ENCODE measurements at regions not wholly inside any gene's neighbourhood (a gene's known extent, or its start where the extent isn't known, plus 50 kb on each side); places are given as distances from the start of the nearest gene placed in this dataset.

DNA sequence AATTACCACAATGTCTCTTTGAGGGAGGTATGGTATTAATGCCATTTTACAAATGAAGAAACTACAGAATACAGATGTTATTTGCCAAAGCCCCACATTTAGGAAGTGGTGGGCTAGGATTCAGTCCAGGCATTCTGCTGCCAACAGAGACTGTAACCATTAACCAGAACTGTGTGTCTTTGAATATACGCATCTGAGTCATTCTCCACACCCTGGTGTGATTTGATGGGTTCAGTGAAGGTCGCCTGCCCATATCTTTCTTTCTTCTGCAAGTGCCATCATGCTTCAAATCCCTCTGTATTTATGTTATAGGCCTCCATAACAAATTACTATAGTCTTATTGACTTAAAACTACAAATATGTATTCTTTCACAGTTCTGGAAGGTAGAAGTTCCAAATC is 479.0 kb upstream of the DCC start (continued):
- TF ChIP-seq, protein P1, sequence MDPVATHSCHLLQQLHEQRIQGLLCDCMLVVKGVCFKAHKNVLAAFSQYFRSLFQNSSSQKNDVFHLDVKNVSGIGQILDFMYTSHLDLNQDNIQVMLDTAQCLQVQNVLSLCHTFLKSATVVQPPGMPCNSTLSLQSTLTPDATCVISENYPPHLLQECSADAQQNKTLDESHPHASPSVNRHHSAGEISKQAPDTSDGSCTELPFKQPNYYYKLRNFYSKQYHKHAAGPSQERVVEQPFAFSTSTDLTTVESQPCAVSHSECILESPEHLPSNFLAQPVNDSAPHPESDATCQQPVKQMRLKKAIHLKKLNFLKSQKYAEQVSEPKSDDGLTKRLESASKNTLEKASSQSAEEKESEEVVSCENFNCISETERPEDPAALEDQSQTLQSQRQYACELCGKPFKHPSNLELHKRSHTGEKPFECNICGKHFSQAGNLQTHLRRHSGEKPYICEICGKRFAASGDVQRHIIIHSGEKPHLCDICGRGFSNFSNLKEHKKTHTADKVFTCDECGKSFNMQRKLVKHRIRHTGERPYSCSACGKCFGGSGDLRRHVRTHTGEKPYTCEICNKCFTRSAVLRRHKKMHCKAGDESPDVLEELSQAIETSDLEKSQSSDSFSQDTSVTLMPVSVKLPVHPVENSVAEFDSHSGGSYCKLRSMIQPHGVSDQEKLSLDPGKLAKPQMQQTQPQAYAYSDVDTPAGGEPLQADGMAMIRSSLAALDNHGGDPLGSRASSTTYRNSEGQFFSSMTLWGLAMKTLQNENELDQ (CRISPR knock-in tag; IDR thresholded peaks at IDR 0.05; ENCODE audit: borderline replicate concordance), result no peak
- TF ChIP-seq, protein P2, sequence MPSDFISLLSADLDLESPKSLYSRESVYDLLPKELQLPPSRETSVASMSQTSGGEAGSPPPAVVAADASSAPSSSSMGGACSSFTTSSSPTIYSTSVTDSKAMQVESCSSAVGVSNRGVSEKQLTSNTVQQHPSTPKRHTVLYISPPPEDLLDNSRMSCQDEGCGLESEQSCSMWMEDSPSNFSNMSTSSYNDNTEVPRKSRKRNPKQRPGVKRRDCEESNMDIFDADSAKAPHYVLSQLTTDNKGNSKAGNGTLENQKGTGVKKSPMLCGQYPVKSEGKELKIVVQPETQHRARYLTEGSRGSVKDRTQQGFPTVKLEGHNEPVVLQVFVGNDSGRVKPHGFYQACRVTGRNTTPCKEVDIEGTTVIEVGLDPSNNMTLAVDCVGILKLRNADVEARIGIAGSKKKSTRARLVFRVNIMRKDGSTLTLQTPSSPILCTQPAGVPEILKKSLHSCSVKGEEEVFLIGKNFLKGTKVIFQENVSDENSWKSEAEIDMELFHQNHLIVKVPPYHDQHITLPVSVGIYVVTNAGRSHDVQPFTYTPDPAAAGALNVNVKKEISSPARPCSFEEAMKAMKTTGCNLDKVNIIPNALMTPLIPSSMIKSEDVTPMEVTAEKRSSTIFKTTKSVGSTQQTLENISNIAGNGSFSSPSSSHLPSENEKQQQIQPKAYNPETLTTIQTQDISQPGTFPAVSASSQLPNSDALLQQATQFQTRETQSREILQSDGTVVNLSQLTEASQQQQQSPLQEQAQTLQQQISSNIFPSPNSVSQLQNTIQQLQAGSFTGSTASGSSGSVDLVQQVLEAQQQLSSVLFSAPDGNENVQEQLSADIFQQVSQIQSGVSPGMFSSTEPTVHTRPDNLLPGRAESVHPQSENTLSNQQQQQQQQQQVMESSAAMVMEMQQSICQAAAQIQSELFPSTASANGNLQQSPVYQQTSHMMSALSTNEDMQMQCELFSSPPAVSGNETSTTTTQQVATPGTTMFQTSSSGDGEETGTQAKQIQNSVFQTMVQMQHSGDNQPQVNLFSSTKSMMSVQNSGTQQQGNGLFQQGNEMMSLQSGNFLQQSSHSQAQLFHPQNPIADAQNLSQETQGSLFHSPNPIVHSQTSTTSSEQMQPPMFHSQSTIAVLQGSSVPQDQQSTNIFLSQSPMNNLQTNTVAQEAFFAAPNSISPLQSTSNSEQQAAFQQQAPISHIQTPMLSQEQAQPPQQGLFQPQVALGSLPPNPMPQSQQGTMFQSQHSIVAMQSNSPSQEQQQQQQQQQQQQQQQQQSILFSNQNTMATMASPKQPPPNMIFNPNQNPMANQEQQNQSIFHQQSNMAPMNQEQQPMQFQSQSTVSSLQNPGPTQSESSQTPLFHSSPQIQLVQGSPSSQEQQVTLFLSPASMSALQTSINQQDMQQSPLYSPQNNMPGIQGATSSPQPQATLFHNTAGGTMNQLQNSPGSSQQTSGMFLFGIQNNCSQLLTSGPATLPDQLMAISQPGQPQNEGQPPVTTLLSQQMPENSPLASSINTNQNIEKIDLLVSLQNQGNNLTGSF (CRISPR knock-in tag; IDR thresholded peaks at IDR 0.05), result no peak

DNA sequence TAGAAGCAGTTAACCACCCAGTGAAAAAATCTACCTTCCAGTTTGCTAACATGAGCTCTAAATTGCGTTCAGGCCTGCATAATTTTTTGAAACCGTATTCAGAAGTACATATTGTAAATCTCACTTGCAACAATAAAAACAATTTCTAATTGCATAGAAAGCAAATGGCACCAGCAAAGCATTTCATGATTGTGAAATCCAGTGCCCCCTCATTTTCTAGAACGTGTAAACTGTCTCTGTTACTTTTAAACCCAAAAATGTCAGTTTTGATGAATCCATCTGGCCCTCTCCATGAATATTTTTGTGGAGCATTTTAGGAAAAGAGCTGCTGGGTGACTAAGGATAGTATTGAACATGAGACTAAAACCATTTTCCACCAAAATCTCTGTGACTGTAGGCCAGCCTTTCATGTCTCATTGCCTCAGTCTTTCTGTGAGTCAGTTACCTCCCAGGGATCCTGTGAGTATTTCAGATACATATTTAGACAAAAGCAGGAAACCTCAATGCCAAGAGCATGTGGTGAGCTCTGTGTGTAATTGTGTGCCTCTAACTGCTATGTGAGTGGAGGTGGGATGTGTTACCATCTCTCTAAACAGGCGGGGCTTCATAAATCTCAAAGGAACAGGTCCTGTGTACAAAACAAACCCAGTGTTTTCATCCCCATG is 477.8 kb upstream of the DCC start:
- no peaks in the 10 kb centered on the region for H3K27me3 ChIP-seq (ENCODE audit: control insufficient read depth in 1 of 2, insufficient read depth in 2 of 2, low read length in 2 of 2)
- no peaks in the 10 kb centered on the region for H4K20me1 ChIP-seq (ENCODE audit: insufficient read depth, low read length)
- H3K4me1 ChIP-seq (ENCODE audit: insufficient read depth, low read length), result no peaks in the 10 kb centered on the region
- H3K4me3 ChIP-seq (replicated peaks in 1 of 3; ENCODE audit: insufficient read depth in 1 of 3, low read depth in 2 of 3, low read length in 3 of 3), result no peak overlapping the region
- 4% methylated on average over 4 of the region's 4 CpGs for WGBS (ENCODE audit: low lambda C conversion rate)
- FAIRE-seq (no peak), ATAC-seq (no peak), DNase-seq (ENCODE audit: low spot score) (no peak)
- H2AFZ ChIP-seq (ENCODE audit: low read length), result no peak overlapping the region
- no peaks in the 10 kb centered on the region for H3K36me3 ChIP-seq (replicated peaks in 1 of 2; ENCODE audit: control insufficient read depth in 1 of 2, insufficient read depth in 2 of 2, low read length in 2 of 2)
- H3K9me3 ChIP-seq (ENCODE audit: low read length), result peaks cover 69% of the 10 kb centered on the region
- no TSS peak for BruUV-seq (replicated peaks)
- intact Hi-C loops (cut with micrococcal nuclease; ENCODE audit: unreplicated experiment), result no loop called here
- ChIA-PET POLR2A (no interaction called here), CTCF (ENCODE audit: low intra/inter-chr PET ratio, low total read pairs) (no interaction called here)
- H3K9ac ChIP-seq (ENCODE audit: insufficient read depth, low read depth, low read length), result no peak overlapping the region
- H3K27ac ChIP-seq (ENCODE audit: extremely low read length, insufficient read depth, low read length), result no peak overlapping the region
- in situ Hi-C loops (cut with HindIII; ENCODE audit: extremely low pct_ligation_motif_present, low pct_unique_long_range_greater_than_20kb), result no loop called here
- no peak overlapping the region for H3K4me2 ChIP-seq (ENCODE audit: low read depth, low read length)
- no peaks in the 10 kb centered on the region for H3K79me2 ChIP-seq (ENCODE audit: insufficient read depth, low read length)
- TF ChIP-seq CBX2 (IDR thresholded peaks at IDR 0.05; ENCODE audit: low read depth, low read length) (no peak), CBX2 (CRISPR knock-in tag; IDR thresholded peaks at IDR 0.05; ENCODE audit: low read depth) (no peak), ZNF367 (CRISPR knock-in tag; IDR thresholded peaks at IDR 0.05; ENCODE audit: borderline replicate concordance) (no peak), RAD21 (CRISPR knock-in tag; IDR thresholded peaks at IDR 0.05) (no peak), NCOA2 (CRISPR knock-in tag; IDR thresholded peaks at IDR 0.05) (no peak), ZNF768 (CRISPR knock-in tag; IDR thresholded peaks at IDR 0.05) (no peak)
- TF ChIP-seq, protein P3, sequence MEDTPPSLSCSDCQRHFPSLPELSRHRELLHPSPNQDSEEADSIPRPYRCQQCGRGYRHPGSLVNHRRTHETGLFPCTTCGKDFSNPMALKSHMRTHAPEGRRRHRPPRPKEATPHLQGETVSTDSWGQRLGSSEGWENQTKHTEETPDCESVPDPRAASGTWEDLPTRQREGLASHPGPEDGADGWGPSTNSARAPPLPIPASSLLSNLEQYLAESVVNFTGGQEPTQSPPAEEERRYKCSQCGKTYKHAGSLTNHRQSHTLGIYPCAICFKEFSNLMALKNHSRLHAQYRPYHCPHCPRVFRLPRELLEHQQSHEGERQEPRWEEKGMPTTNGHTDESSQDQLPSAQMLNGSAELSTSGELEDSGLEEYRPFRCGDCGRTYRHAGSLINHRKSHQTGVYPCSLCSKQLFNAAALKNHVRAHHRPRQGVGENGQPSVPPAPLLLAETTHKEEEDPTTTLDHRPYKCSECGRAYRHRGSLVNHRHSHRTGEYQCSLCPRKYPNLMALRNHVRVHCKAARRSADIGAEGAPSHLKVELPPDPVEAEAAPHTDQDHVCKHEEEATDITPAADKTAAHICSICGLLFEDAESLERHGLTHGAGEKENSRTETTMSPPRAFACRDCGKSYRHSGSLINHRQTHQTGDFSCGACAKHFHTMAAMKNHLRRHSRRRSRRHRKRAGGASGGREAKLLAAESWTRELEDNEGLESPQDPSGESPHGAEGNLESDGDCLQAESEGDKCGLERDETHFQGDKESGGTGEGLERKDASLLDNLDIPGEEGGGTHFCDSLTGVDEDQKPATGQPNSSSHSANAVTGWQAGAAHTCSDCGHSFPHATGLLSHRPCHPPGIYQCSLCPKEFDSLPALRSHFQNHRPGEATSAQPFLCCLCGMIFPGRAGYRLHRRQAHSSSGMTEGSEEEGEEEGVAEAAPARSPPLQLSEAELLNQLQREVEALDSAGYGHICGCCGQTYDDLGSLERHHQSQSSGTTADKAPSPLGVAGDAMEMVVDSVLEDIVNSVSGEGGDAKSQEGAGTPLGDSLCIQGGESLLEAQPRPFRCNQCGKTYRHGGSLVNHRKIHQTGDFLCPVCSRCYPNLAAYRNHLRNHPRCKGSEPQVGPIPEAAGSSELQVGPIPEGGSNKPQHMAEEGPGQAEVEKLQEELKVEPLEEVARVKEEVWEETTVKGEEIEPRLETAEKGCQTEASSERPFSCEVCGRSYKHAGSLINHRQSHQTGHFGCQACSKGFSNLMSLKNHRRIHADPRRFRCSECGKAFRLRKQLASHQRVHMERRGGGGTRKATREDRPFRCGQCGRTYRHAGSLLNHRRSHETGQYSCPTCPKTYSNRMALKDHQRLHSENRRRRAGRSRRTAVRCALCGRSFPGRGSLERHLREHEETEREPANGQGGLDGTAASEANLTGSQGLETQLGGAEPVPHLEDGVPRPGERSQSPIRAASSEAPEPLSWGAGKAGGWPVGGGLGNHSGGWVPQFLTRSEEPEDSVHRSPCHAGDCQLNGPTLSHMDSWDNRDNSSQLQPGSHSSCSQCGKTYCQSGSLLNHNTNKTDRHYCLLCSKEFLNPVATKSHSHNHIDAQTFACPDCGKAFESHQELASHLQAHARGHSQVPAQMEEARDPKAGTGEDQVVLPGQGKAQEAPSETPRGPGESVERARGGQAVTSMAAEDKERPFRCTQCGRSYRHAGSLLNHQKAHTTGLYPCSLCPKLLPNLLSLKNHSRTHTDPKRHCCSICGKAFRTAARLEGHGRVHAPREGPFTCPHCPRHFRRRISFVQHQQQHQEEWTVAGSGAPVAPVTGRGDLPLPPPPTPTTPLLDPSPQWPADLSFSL (CRISPR knock-in tag; IDR thresholded peaks at IDR 0.05), result no peak

Measured in HepG2 (cell line).